Hypothalamus (tissue), 51 donors: ENCODE measurements at regions not wholly inside any gene's neighbourhood (a gene's known extent, or its start where the extent isn't known, plus 50 kb on each side); places are given as distances from the start of the nearest gene placed in this dataset.

Source experiments
- DNase-seq, 51 donors: peaks; one replicate each; lab custom pipeline; 2025; lab: John Stamatoyannopoulos, UW

DNA sequence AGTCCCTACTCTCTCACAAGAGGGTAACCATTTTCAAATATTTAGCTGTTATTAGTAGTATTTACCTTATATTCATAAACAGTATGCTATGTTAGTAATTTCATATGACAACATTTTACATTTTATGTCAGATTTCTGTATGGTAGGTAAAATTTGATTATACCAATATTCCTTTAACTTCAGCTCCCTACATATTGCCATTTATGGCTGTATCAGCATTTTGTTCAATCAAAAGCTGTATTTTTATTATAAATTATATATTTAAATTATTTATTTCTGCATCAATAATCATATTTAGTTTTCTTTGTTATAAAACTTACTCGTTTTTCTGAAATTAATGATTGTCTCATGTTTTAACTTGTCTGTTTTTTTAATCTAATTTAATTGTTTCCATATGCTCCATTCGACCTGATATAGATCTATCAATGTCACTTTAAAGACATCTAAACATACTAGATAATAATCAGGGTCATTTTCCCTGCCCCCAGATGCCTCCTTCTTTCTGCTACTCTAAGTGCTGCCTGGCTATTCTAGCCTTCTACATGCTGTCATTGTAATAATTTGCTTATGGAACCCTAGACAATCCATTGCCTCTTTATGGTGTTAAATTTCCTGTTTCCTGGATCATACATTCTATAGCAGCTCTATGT lies 1976.7 kb upstream of the ADGRL3 start:
- DNase-seq = no peak

DNA sequence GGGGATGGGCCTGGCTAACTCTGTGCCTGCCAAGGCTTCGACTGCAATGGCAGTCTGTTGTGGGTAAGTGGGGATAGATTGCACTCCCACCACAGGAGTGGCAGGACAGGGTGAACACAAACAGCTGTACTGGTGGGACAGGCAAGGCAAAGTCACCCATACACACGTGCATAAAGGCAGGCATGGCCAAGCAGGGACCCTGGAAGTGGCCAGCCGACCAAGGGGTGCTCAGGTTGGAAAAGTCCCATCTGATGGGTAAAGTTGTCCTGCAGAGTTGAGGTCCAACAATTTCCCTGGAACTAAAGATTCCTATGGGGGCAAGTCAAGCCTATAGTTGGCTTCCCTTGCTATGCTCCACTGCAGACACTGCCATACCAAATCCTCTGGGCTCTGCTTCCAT lies 1961.9 kb upstream of the ADGRL3 start:
- no peak for DNase-seq

DNA sequence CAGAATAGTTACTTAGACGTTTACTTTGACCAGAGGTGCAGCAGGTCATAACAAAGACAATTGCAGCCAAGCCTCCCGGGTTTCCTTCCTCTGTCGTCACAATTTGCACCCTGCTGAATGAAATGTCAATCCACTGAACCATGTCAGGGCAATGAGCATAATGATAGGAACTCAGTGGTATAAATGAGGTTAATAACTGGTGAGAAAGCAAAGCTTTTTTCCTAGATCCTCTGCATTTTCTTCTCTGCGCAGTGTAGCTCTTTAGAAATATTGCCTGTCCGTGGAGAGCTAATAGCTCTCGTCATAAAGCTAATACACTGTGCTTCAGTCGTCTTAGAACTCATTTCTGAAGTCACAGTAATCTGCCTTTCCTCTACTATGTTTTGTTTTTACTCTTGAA lies 1960.1 kb upstream of the ADGRL3 start:
- DNase-seq = no peak

DNA sequence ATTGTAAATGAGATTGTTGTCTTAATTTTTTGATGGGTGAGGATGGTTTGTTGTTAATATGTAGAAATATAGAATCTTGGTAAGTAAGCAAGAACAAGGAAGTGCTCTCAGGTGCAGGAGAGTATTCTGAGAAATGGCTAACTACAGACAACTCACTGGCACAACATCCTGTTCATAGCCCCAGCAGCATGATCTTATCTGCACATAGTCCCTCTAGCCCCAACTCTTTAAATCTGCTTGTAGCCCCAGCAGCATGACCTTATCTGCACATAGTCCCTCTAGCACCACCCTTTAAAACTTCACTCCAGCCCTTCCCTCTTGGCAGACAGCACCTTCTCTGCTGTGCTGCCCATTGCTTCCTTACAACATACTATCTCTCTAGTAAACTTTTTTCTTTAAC lies 1957.1 kb upstream of the ADGRL3 start:
- DNase-seq = no peak

DNA sequence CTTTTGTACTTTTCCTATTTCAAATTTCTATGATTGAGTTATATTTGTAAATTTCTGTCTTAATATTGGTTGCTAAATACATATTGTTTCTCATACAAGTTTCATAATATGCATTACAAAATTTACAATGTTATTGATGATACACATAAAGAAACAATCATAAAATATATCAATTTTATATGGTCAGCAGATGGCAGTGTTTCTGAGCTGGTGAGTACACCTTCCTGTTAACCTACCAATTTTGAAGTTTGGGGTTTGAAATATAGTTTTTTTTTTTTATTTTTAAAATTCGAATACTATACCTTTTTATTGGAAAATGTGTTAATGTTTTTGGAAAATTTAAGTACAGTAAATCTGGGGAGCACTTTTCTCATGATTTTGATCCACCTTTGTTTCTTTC lies 1953.1 kb upstream of the ADGRL3 start:
- DNase-seq = no peak

DNA sequence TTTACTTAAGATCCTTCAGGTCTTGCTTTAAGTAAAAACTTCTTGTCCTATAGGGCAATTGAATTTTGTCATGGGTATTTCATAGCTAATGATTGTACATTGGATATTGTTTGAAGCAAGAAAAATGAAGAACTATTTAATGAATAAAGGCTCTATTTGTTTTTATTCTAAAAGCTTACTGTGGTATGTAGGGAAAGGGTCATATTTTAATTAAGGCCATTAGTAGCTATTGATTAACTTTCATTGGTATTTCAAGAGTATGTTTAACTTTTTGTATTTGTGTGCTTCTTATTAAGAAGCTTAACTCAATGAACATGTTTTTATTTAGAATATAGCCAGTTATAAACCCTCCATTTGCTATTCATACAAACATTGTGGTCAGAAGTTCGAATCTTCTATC lies 1951.8 kb upstream of the ADGRL3 start:
- no peak for DNase-seq

DNA sequence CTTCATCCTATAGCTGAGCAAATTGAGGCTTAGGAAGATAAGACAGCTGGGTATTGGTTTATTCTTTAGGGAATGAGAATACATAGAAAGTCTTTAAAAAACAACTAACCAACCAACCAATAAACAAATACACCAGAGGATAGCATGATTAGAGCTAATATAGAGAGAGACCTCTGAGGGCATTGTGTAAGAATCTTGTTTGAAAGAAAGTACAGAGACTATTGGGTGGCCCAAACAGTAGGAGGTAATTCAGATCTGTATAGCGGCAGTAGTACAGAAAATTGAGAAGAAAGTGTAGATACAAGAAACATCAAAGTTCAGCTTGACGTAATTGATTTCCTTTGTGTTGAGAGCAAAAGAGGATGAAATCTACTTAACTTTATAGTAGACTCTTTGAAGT lies 1951.0 kb upstream of the ADGRL3 start:
- no peak for DNase-seq

DNA sequence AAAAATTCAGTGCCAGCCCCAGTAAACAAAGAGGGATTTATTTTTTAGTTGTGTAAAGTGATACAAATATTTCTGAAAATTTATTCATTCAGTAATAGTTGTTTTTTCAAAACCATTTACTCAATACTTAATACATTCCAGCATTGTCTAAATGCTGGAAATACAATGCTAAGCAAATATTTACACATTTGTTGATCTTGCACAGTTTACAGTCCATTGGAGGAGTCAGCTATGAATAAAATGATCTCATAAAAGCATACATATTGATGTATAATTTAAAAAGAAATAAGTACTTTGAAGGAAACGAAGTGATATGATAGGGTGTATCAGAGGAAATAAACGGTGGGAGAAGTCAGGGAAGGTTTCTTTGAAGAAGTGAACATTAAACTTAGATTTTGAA lies 1942.1 kb upstream of the ADGRL3 start:
- no peak for DNase-seq

DNA sequence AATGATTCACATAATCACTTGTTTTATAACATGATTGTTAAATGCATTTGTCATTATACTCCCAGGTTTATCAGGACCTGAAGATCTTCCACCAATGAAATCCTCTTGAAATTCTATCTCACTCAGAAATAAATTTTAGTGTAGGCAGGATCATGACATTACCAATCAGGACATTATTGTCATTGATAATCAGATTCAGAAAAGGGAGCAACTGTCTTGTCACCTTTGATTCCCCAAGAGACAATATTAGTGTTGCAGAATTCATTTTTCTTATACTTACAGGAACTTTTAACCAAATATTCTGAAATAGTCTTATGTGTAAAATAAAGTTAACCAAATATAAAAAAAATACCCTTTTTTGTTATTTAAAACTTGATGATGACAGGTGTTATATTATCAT lies 1892.5 kb upstream of the ADGRL3 start:
- no peak for DNase-seq

DNA sequence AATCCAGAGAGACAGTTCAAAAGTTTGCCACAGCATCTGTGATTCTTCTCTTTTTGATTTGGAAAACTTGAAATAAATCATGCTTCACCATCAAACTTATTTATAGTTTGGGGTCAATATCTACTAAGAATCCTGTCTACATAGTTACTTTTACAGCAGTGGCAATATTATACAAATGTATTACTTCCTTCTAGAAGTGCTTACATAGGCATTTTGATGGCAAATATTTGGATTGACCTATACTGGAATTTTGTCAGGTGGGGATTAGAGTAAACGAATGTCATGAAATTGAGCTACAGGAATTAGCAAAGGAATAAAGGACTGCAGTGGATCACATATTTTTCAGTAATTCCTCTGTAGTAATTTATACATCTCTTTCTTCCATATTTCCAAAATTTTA lies 1885.5 kb upstream of the ADGRL3 start:
- no peak for DNase-seq

DNA sequence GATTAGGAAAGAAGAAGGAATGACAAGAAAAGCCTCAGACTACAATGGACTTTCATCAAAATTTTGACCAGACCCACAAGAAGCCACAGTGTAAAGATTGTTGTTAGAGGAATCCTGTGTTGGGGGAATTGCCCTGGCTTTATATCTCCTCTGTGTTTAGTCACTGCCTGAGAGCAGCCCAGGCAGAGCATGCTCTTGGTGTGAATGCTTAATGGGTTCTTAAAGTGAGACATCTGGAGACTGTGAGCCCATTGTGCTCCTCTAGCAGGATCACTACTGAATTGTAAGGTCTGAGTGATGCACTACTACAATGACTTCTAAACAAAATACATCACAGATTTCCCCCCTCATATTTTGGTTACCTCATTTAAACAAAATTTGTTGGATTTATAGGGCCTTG lies 1860.5 kb upstream of the ADGRL3 start:
- DNase-seq = peak in 16 of 51 donors; percentile 1 to 49 (median 11)

DNA sequence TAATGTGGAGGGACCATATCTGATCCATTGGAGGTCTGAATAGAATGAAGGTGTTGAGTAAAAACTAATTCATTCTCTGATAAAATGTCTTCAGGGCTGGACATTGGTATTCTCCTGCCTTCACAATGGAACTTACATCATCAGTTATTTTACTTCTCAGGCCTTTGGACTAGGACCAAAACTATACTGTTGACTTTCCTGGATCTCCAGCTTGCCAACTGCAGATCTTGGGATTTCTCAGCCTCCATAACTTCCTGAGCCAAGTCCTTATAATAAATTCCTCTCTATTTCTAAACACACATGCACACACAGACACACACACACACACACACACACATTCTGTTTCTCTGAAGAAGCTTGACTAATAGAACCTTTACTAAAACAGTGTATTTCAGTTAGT lies 1858.6 kb upstream of the ADGRL3 start:
- DNase-seq = no peak

DNA sequence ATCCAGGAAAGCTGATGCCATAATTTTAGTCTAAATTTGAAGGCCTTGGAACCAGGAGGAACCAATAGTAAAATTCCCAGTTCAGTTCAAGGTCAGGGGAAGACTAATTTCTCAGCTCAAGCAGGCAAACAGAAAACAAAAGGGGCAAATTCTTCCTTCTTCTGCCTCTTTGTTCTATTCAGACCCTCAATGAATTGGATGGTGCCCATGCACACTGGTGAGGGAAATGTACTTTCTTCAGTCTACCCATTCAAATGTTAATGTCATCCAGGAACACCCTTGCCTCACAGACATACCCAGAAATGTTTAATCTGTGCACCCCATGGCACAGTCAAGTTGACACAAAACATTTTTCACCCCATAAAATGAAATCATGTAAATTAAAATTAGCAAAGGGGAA lies 1851.2 kb upstream of the ADGRL3 start:
- DNase-seq = no peak

DNA sequence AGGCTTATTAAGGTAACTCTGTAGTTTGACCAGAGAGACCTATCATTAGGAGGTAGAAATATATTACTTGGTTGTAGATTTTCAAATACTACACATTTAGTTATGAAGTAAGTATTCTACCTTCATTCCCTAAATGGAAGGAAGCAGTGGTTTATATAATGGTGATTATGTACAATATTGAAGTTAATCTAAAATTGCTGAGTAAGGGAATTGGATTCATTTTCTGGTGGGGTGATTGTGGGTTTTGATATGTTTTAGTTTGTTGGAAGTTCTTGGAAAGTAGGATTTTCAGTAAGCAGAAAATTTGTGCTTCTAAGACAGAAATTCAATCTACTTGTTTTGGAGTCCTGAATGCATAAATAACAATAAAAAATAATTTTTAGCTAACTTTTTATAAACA lies 1830.9 kb upstream of the ADGRL3 start:
- no peak for DNase-seq

DNA sequence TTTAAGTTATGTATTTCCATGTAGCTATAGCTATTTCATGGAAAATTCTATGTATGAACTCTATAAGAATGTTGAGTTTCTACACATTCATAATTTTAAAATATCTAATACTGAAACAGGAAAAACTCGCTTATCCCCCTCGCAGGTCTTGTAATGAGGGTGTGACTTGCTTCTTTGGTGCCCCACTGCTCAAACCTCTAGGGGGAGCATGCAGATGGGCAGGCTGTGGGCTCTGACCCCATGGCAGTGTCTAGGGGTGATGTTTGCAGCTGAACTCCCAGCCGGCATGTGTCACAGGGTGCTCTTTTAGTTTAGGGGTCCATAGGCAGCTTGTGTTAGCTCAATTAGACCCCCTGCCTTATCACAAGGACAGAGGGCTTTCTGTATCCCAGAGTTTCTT lies 1825.7 kb upstream of the ADGRL3 start:
- DNase-seq = no peak

DNA sequence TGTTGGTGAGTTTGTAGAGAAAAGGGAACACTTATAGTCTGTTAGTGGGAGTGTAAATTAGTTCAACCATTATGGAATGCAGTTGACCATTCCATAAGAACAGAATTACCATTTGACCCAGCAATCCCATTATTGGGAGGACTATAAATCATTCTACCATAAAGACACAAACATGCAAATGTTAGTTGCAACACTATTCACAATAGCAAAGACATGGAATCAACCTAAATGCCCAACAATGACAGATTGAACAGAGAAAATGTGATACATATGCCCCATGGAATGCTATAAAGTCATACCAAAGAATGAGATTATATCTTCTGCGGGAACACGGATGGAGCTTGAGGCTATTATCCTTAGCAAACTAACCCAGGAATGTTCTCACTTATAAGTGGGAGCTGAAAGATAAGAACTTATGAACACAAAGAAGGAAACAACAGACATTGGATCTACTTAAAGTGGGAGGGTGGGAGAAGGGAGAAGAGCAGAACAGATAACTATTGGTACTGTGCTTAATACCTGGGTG lies 1819.2 kb upstream of the ADGRL3 start:
- DNase-seq = no peak

DNA sequence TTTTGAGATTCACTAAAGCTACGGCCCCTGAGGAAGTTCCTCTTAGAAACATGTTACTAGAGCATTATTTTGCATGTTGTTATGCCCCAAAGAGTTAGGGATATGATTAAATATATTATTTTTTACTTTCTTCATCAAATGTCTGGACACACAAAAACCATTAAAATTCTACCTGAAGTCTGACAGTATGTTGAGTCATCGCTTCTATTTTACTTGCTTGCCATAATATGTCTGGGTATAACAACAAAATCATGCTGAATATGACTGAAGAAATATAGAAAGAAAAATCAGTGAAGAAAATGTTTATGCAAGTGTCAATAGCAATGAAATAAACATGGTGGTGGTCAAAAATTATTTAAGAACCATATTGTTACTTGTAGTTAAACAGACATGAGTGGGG lies 1818.5 kb upstream of the ADGRL3 start:
- DNase-seq = no peak

DNA sequence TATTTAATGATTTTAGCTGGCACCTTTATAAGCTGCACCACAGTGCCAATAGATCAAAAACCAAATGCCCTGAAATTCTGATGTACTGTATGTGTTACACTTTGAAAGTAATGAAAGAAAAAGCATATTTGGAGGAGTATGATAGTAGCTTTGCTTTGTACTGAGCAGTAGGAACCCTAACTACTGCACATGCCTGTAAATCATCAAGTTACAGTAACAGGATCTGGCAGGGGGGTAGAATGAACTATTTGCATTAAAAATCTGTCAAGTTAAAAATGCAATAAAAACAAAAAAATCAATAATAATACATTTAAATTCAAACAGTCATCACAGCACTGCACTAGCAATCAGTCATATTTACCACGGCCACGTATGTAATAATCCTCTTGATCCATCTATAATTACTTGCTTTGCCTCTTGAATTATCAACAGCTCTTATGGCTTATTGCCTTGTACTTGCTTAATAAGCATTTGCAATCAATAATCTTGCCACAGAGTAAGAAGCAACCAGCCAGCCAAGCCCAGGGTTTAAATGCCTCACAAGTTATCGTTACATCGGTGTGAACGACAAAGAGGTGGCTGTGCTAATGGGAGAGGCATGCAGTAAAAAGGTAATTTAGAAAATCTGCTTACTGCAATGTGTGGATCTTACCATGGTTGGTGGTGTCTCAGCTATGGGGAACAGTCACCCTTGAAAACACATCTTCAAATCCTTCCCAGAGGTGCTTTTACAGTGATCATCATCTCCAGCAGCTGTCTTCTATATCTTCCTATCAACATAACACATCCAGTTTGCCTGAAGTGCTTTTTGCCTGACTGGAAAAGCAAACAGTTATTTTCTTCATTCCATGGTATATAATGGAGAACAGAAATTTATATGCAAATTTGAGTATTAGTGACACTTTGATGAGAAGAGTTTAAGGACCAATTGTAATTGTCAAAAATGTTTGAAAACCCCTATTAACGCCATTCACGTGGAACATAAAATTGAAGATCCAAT lies 1812.1 kb upstream of the ADGRL3 start:
- peak in 1 of 51 donors; percentile 0 for DNase-seq

DNA sequence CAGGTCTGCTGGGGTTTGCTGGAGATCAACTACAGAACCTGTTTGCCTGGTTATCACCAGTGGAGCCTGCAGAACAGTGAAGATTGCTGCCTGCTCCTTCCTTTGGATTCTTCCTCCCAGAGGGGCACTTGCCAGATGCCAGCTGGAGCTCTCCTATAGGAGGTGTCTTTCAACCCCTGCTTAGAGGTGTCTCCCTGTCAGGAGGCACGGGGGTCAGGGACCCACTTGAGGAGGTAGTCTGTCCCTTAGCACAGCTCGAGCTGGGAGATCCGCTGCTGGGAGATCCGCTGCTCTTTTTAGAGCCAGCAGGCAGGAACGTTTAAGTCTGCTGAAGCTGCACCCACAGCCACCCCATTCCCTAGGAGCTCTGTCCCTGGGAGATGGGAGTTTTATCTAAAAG lies 1806.3 kb upstream of the ADGRL3 start:
- DNase-seq = no peak

DNA sequence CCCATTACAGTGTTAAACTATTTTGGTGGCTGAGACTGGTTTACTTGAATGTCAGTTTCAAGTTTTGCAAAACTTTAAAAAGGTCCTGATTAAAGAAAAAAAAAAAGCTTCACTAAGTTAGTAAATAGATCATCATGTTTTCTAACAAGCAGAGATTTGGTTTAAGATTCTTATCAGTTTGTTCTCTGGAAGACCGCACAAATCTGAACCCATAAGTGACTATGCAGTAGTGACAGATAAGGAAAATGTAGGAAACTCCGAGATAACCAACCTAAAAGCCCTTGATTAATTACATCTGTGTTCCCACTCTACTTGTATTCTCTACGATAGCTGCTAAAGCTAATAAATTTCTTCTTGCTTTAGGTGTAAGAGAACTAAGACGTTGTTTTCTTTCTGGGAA lies 1799.8 kb upstream of the ADGRL3 start:
- DNase-seq = no peak

DNA sequence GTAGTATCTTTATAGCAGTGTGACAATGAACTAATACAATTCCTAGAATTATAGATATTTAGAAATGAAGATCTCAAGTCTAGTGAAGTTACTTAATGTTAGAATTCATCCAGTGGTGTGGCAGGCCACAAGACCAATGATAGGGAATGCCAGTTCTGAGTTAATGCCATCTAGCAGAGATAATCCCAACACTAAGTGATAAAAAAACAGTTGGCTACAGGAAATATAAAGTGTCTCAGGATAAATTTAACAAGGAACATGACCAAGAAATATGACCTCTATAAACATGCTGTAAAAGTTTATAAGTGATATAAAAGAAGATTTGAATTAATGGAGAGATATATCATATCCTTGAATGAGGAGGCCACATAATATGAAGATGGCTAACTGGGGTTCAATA lies 1790.5 kb upstream of the ADGRL3 start:
- no peak for DNase-seq

DNA sequence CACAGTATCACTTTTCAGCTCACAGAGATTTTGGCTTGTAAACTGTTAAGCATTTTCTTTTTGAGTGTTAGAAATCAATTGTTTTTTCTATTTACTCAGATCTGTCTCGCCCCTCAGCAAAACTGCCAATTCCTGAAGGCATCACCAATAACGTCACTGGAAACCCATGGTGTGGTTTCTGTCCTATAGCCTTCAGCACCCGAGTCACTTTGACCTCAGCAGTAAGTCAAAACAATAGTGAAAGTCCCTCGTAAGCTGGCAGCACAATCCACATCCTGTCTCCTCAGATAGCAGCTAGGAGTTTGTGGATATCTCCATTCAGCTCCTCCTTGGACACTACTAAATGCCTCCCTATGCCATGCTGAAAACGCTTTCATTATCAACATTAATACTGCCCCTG lies 1787.4 kb upstream of the ADGRL3 start:
- no peak for DNase-seq
